GM23338 (cell line): ENCODE measurements at regions not wholly inside any gene's neighbourhood (a gene's known extent, or its start where the extent isn't known, plus 50 kb on each side); places are given as distances from the start of the nearest gene placed in this dataset.

Source experiments
- ATAC-seq: fragments of 200-7000 bp; cut with Tn5 transposase; 3 replicates; pipeline ENCODE4 v1.9.1; 2020
- DNase-seq: peaks from one replicate; pipeline ENCODE4 v3.0.0-alpha.2; 2015; ENCODE audit warnings: low spot score
- H2AFZ ChIP-seq: fragments of 200-600 bp; sonication (generic); 2 replicates; pipeline ENCODE4 v1.8.0; 2016; ENCODE audit warnings: antibody characterized with exemption, mild to moderate bottlenecking, moderate library complexity
- H3F3A ChIP-seq: fragments of 200-600 bp; sonication (generic); replicated peaks from 2 replicates; pipeline ENCODE4 v1.8.0; 2017; ENCODE audit warnings: antibody characterized with exemption, mixed run types, low read depth
- H3K27ac ChIP-seq: fragments of 200-600 bp; sonication (generic); 2 replicates; pipeline ENCODE4 v1.6.1; 2016; ENCODE audit warnings: low read depth
- H3K27me3 ChIP-seq: fragments of 200-600 bp; sonication (generic); 2 replicates; pipeline ENCODE4 v1.8.0; 2016; ENCODE audit warnings: mild to moderate bottlenecking, mixed run types, moderate library complexity; ENCODE audit not compliant: insufficient read depth
- H3K36me3 ChIP-seq: fragments of 200-600 bp; sonication (generic); 2 replicates; pipeline ENCODE4 v1.8.0; 2016; ENCODE audit warnings: mild to moderate bottlenecking; ENCODE audit not compliant: insufficient read depth
- H3K4me1 ChIP-seq: fragments of 200-600 bp; sonication (generic); 2 replicates; pipeline ENCODE4 v1.8.0; 2016; ENCODE audit warnings: mild to moderate bottlenecking, moderate library complexity; ENCODE audit not compliant: insufficient read depth
- H3K4me2 ChIP-seq: fragments of 200-600 bp; sonication (generic); 2 replicates; pipeline ENCODE4 v1.7.1; 2017; ENCODE audit warnings: mixed run types
- H3K4me3 ChIP-seq: fragments of 200-600 bp; sonication (generic); 2 replicates; pipeline ENCODE4 v1.6.1; 2016; ENCODE audit warnings: mixed run types
- H3K79me2 ChIP-seq: fragments of 200-600 bp; sonication (generic); replicated peaks from 2 replicates; pipeline ENCODE4 v1.8.0; 2017; ENCODE audit warnings: mild to moderate bottlenecking; ENCODE audit not compliant: insufficient read depth
- H3K9me2 ChIP-seq: fragments of 200-600 bp; sonication (generic); 2 replicates; pipeline ENCODE4 v1.8.0; 2017; ENCODE audit not compliant: insufficient read depth
- H4K20me1 ChIP-seq: fragments of 200-600 bp; sonication (generic); replicated peaks from 2 replicates; pipeline ENCODE4 v1.8.0; 2017; ENCODE audit warnings: mild to moderate bottlenecking; ENCODE audit not compliant: insufficient read depth
- H3K27ac Mint-ChIP-seq: 2 replicates; pipeline ENCODE4 v1.8.0; 2020; ENCODE audit warnings: inconsistent platforms, mild to moderate bottlenecking, moderate library complexity, mixed read lengths
- H3K27me3 Mint-ChIP-seq: 3 replicates; pipeline ENCODE4 v1.8.0; 2022; ENCODE audit warnings: low read depth, mild to moderate bottlenecking, moderate library complexity, mixed read lengths, inconsistent platforms; ENCODE audit not compliant: insufficient read depth, poor library complexity
- H3K36me3 Mint-ChIP-seq: 3 replicates; pipeline ENCODE4 v1.8.0; 2021; ENCODE audit warnings: low read depth, mild to moderate bottlenecking, inconsistent platforms, moderate library complexity, mixed read lengths
- H3K4me1 Mint-ChIP-seq: 3 replicates; pipeline ENCODE4 v1.8.0; 2020; ENCODE audit warnings: mild to moderate bottlenecking, inconsistent platforms, mixed read lengths
- H3K4me3 Mint-ChIP-seq: 3 replicates; pipeline ENCODE4 v1.8.0; 2021; ENCODE audit warnings: moderate library complexity, mild to moderate bottlenecking, inconsistent platforms, mixed read lengths
- H3K9me3 Mint-ChIP-seq: 3 replicates; pipeline ENCODE4 v1.8.0; 2020; ENCODE audit warnings: moderate library complexity, mild to moderate bottlenecking, inconsistent platforms, mixed read lengths
- CREB1 ChIP-seq: fragments of 250-450 bp; sonication (Bioruptor Pico); IDR thresholded peaks from 2 replicates; pipeline ENCODE4 v1.5.0; 2020; ENCODE audit warnings: low read depth, mild to moderate bottlenecking, moderate library complexity
- EZH2phosphoT487 ChIP-seq: fragments of 200-600 bp; sonication (generic); IDR thresholded peaks from one replicate; pipeline ENCODE4 v1.8.1; 2018; ENCODE audit warnings: antibody characterized with exemption; ENCODE audit not compliant: unreplicated experiment
- JUNB ChIP-seq: IDR thresholded peaks from one replicate; pipeline ENCODE4 v1.6.1; 2016; ENCODE audit warnings: antibody characterized with exemption; ENCODE audit not compliant: unreplicated experiment
- NANOG ChIP-seq: IDR thresholded peaks from 2 replicates; pipeline ENCODE4 v1.6.1; 2016; ENCODE audit warnings: antibody characterized with exemption, borderline replicate concordance
- POLR2AphosphoS5 ChIP-seq: IDR thresholded peaks from 2 replicates; pipeline ENCODE4 v1.6.1; 2016; ENCODE audit warnings: antibody characterized with exemption, low read depth
- REST ChIP-seq: IDR thresholded peaks from one replicate; pipeline ENCODE4 v1.6.1; 2018; ENCODE audit warnings: antibody characterized with exemption; ENCODE audit not compliant: unreplicated experiment
- STAT1 ChIP-seq: IDR thresholded peaks from one replicate; pipeline ENCODE4 v1.6.1; 2016; ENCODE audit warnings: antibody characterized with exemption; ENCODE audit not compliant: unreplicated experiment
- ZNF114 ChIP-seq: fragments of 250-450 bp; sonication (Bioruptor Pico); IDR thresholded peaks from 2 replicates; pipeline ENCODE4 v1.5.0; 2020; ENCODE audit warnings: mild to moderate bottlenecking, moderate library complexity
- ZNF331 ChIP-seq: fragments of 250-450 bp; sonication (Bioruptor Pico); IDR thresholded peaks from 2 replicates; pipeline ENCODE4 v1.5.0; 2020; ENCODE audit warnings: low read depth, mild to moderate bottlenecking, moderate library complexity
- TF ChIP-seq, protein P1 (sequence below): fragments of 250-450 bp; sonication (Bioruptor Pico); IDR thresholded peaks from 2 replicates; pipeline ENCODE4 v1.5.0; 2020; ENCODE audit warnings: mild to moderate bottlenecking, moderate library complexity
- TF ChIP-seq, protein P2 (sequence below), 2 experiments: fragments of 200-600 bp in 1 of 2; sonication (generic) in 1 of 2; conservative IDR thresholded peaks; 2 replicates each; pipeline versions ENCODE4 v1.5.1 to v1.6.1; 2016 to 2017; ENCODE audit warnings: antibody characterized with exemption in 2 of 2, low read depth in 2 of 2, mild to moderate bottlenecking in 2 of 2, moderate library complexity in 1 of 2
- TF ChIP-seq, protein P3 (sequence below): IDR thresholded peaks from 2 replicates; pipeline ENCODE4 v1.6.1; 2016; ENCODE audit warnings: antibody characterized with exemption

DNA sequence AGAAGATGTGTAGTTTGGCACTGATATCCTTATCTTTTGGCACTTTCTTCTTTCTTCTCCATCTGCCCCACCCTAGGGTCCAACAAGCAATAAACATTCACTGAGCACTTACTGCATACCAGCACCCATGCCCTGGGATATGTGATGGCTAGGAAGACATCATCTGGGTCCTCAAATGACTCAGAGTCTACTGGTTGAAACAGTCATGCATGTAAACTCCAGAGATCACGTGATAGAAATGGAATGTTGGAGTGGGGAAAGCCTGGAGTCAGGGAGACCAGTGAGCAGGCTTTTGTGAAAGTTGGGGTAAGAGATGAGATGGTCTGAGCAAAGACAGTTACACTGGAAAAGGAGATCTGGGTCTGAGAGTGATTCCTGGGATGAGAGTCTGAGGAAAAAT is 724.9 kb upstream of the TENM4 start:
- TF ChIP-seq REST = no peak
- no peak for TF ChIP-seq JUNB
- TF ChIP-seq, protein P1, sequence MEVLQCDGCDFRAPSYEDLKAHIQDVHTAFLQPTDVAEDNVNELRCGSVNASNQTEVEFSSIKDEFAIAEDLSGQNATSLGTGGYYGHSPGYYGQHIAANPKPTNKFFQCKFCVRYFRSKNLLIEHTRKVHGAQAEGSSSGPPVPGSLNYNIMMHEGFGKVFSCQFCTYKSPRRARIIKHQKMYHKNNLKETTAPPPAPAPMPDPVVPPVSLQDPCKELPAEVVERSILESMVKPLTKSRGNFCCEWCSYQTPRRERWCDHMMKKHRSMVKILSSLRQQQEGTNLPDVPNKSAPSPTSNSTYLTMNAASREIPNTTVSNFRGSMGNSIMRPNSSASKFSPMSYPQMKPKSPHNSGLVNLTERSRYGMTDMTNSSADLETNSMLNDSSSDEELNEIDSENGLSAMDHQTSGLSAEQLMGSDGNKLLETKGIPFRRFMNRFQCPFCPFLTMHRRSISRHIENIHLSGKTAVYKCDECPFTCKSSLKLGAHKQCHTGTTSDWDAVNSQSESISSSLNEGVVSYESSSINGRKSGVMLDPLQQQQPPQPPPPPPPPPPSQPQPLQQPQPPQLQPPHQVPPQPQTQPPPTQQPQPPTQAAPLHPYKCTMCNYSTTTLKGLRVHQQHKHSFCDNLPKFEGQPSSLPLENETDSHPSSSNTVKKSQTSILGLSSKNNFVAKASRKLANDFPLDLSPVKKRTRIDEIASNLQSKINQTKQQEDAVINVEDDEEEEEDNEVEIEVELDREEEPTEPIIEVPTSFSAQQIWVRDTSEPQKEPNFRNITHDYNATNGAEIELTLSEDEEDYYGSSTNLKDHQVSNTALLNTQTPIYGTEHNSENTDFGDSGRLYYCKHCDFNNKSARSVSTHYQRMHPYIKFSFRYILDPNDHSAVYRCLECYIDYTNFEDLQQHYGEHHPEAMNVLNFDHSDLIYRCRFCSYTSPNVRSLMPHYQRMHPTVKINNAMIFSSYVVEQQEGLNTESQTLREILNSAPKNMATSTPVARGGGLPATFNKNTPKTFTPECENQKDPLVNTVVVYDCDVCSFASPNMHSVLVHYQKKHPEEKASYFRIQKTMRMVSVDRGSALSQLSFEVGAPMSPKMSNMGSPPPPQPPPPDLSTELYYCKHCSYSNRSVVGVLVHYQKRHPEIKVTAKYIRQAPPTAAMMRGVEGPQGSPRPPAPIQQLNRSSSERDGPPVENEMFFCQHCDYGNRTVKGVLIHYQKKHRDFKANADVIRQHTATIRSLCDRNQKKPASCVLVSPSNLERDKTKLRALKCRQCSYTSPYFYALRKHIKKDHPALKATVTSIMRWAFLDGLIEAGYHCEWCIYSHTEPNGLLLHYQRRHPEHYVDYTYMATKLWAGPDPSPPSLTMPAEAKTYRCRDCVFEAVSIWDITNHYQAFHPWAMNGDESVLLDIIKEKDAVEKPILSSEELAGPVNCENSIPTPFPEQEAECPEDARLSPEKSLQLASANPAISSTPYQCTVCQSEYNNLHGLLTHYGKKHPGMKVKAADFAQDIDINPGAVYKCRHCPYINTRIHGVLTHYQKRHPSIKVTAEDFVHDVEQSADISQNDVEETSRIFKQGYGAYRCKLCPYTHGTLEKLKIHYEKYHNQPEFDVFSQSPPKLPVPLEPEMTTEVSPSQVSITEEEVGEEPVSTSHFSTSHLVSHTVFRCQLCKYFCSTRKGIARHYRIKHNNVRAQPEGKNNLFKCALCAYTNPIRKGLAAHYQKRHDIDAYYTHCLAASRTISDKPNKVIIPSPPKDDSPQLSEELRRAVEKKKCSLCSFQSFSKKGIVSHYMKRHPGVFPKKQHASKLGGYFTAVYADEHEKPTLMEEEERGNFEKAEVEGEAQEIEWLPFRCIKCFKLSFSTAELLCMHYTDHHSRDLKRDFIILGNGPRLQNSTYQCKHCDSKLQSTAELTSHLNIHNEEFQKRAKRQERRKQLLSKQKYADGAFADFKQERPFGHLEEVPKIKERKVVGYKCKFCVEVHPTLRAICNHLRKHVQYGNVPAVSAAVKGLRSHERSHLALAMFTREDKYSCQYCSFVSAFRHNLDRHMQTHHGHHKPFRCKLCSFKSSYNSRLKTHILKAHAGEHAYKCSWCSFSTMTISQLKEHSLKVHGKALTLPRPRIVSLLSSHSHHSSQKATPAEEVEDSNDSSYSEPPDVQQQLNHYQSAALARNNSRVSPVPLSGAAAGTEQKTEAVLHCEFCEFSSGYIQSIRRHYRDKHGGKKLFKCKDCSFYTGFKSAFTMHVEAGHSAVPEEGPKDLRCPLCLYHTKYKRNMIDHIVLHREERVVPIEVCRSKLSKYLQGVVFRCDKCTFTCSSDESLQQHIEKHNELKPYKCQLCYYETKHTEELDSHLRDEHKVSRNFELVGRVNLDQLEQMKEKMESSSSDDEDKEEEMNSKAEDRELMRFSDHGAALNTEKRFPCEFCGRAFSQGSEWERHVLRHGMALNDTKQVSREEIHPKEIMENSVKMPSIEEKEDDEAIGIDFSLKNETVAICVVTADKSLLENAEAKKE (CRISPR knock-in tag) = no peak
- no peak for TF ChIP-seq STAT1
- TF ChIP-seq CREB1 (CRISPR knock-in tag) = no peak
- TF ChIP-seq NANOG = no peak
- no peak for TF ChIP-seq EZH2phosphoT487
- TF ChIP-seq ZNF331 (CRISPR knock-in tag) = no peak
- TF ChIP-seq, protein P2, sequence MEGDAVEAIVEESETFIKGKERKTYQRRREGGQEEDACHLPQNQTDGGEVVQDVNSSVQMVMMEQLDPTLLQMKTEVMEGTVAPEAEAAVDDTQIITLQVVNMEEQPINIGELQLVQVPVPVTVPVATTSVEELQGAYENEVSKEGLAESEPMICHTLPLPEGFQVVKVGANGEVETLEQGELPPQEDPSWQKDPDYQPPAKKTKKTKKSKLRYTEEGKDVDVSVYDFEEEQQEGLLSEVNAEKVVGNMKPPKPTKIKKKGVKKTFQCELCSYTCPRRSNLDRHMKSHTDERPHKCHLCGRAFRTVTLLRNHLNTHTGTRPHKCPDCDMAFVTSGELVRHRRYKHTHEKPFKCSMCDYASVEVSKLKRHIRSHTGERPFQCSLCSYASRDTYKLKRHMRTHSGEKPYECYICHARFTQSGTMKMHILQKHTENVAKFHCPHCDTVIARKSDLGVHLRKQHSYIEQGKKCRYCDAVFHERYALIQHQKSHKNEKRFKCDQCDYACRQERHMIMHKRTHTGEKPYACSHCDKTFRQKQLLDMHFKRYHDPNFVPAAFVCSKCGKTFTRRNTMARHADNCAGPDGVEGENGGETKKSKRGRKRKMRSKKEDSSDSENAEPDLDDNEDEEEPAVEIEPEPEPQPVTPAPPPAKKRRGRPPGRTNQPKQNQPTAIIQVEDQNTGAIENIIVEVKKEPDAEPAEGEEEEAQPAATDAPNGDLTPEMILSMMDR (conservative IDR thresholded peaks at IDR 0.05; ENCODE audit: low read depth in 2 of 2) = no peak
- no peak for TF ChIP-seq ZNF114
- no peak for TF ChIP-seq POLR2AphosphoS5
- TF ChIP-seq, protein P3, sequence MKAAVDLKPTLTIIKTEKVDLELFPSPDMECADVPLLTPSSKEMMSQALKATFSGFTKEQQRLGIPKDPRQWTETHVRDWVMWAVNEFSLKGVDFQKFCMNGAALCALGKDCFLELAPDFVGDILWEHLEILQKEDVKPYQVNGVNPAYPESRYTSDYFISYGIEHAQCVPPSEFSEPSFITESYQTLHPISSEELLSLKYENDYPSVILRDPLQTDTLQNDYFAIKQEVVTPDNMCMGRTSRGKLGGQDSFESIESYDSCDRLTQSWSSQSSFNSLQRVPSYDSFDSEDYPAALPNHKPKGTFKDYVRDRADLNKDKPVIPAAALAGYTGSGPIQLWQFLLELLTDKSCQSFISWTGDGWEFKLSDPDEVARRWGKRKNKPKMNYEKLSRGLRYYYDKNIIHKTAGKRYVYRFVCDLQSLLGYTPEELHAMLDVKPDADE = no peak
- Histone ChIP-seq H3K27me3 (no peaks in the 10 kb centered on the region), H3K4me2 (no peak overlapping the region), H3K27ac (no peak overlapping the region), H3K79me2 (no peaks in the 10 kb centered on the region), H3K4me1 (no peaks in the 10 kb centered on the region; the same call in 1 of the 2 replicates), H4K20me1 (no peaks in the 10 kb centered on the region), H3K36me3 (no peaks in the 10 kb centered on the region), H3K9me2 (peaks cover 9% of the 10 kb centered on the region), H3F3A (no peaks in the 10 kb centered on the region), H3K4me3 (no peak overlapping the region), H2AFZ (no peak overlapping the region)
- DNase-seq = no peak
- H3K27ac Mint-ChIP-seq = no peak overlapping the region
- H3K4me1 Mint-ChIP-seq = peaks cover 8% of the 10 kb centered on the region; the same call in 2 of the 3 replicates
- no peaks in the 10 kb centered on the region for H3K27me3 Mint-ChIP-seq
- ATAC-seq = no peak
- H3K9me3 Mint-ChIP-seq = peaks cover 3% of the 10 kb centered on the region; the same call in 1 of the 3 replicates
- no peak overlapping the region for H3K4me3 Mint-ChIP-seq
- H3K36me3 Mint-ChIP-seq = 0 out of 3 replicates have a peak, but pooled peaks cover 5% of the 10 kb centered on the region
